IPS DF 4.7 (cell line): ENCODE measurements at regions not wholly inside any gene's neighbourhood (a gene's known extent, or its start where the extent isn't known, plus 50 kb on each side); places are given as distances from the start of the nearest gene placed in this dataset.

ENCODE experiments used
- DNase-seq: peaks from one replicate; pipeline ENCODE4 v3.0.0-alpha.2; 2013; ENCODE audit warnings: low spot score; ENCODE audit errors: extremely low read depth

GRCh38 chr9:8088477-8088876, 288.9 kb upstream of the DMAC1 start:
- DNase-seq, result no peak

GRCh38 chr9:8085986-8086385, 286.4 kb upstream of the DMAC1 start:
- DNase-seq, result no peak

- no peak for DNase-seq
These were observed 279.1 kb upstream of the DMAC1 start for GRCh38 chr9:8078641-8079140.

- DNase-seq, result no peak
These were observed 275.2 kb upstream of the DMAC1 start for GRCh38 chr9:8074713-8075286.

- DNase-seq, result no peak
These were observed 271.8 kb upstream of the DMAC1 start for GRCh38 chr9:8071445-8071798.

- DNase-seq, result no peak
These were observed 271.3 kb upstream of the DMAC1 start for GRCh38 chr9:8070779-8071444.

- no peak for DNase-seq
These were observed 262.9 kb upstream of the DMAC1 start for GRCh38 chr9:8062459-8062858.

GRCh38 chr9:8053501-8053900, 253.9 kb upstream of the DMAC1 start:
- DNase-seq, result no peak

- DNase-seq, result no peak
These were observed 253.4 kb upstream of the DMAC1 start for GRCh38 chr9:8052991-8053390.

- no peak for DNase-seq
These were observed 238.2 kb upstream of the DMAC1 start for GRCh38 chr9:8037745-8038144.

GRCh38 chr9:8036914-8037524, 237.4 kb upstream of the DMAC1 start:
- no peak for DNase-seq

GRCh38 chr9:8033794-8034193, 234.2 kb upstream of the DMAC1 start:
- DNase-seq, result no peak

GRCh38 chr9:8030095-8030494, 230.5 kb upstream of the DMAC1 start:
- DNase-seq, result no peak

GRCh38 chr9:8027351-8027750, 227.8 kb upstream of the DMAC1 start:
- no peak for DNase-seq

- DNase-seq, result no peak
These were observed 226.0 kb upstream of the DMAC1 start for GRCh38 chr9:8025551-8025950.

- DNase-seq, result no peak
These were observed 220.6 kb upstream of the DMAC1 start for GRCh38 chr9:8020186-8020585.

GRCh38 chr9:8019636-8020035, 220.1 kb upstream of the DMAC1 start:
- DNase-seq, result no peak

- no peak for DNase-seq
These were observed 215.6 kb upstream of the DMAC1 start for GRCh38 chr9:8014997-8015682.

- DNase-seq, result no peak
These were observed 213.4 kb upstream of the DMAC1 start for GRCh38 chr9:8012986-8013385.

- DNase-seq, result no peak
These were observed 212.4 kb upstream of the DMAC1 start for GRCh38 chr9:8011974-8012373.

- no peak for DNase-seq
These were observed 197.0 kb upstream of the DMAC1 start for GRCh38 chr9:7996558-7996957.

- no peak for DNase-seq
These were observed 189.2 kb upstream of the DMAC1 start for GRCh38 chr9:7988644-7989280.
